ENCODE measurements at regions not wholly inside any gene's neighbourhood (a gene's known extent, or its start where the extent isn't known, plus 50 kb on each side); places are given as distances from the start of the nearest gene placed in this dataset.
"Not testable (repeated sequence)": the region's sequence is repeated elsewhere in the genome, so short reads cannot be mapped to it uniquely, and the experiment has no call there.

DNA sequence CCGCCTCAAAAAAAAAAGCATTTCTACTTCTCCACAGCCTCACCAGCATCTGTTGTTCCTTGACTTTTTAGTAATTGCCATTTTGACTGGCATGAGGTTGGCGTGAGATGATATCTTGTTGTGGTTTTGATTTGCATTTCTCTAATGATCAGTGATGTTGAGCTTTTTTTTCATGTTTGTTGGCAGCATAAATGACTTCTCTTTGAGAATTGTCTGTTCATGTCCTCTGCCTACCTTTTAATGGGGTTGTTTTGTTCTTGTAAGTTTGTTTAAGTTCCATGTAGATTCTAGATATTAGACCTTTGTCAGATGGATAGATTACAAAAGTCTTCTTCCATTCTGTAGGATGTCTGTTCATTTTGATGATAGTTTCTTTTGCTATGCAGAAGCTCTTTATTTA lies 182.9 kb downstream of the FOXG1 start:
- no peak for DNase-seq

DNA sequence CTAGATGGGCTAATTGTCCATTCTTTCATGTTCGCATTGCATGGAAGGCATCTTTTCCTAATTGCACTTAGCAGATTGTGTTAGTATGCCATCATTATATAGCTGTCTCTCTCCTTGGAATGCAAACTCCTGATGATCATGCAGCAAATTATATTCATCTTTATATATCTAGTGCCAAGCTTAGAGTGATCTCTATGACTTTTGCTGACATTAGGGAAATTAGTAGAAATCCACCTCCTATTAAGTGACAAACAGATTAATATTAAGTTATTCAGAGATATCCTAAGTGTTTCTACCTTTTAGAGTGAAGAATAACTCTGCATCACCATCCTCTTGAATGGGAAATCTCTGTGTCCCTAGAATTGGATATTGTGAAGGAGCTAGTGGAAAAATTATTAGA lies 185.6 kb downstream of the FOXG1 start:
- no peak for DNase-seq

DNA sequence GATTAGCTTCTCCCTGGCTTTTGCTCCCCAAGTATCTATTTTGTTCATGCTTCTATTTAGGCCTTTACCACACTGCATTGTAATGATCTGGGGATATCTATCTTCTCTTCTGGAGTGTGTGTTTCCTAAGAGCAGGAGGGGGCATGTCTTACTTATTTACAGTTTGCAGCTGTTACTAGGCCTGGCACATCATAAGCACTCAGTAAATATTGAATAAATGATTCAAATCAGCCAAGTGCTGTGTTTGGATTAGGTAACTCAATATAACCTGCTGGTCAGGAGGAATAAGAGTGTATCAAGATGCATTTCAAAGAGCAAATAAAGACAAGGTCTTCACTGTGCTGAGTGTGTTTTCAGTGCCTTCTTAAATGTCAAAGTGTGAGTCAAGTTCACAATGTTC lies 186.1 kb downstream of the FOXG1 start:
- no peak for DNase-seq

DNA sequence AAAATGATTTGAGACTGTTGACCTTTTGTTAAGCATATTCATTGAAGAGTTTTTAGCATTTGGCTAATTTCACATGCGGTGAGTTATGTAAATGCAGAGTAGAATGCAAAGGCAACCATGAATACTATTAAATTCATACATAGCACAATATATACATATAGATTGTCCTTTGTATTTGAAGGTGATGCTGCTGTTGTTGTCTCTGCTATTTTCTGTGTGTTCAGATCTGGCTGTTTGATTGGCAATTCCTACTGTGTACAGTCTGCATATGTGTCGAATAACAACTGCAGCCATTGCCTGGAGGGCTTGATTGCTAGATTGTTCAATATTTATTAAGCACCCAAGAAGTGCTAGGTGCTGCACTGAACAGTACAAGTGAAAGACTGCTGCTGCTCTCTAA lies 187.4 kb downstream of the FOXG1 start:
- no peak for DNase-seq

DNA sequence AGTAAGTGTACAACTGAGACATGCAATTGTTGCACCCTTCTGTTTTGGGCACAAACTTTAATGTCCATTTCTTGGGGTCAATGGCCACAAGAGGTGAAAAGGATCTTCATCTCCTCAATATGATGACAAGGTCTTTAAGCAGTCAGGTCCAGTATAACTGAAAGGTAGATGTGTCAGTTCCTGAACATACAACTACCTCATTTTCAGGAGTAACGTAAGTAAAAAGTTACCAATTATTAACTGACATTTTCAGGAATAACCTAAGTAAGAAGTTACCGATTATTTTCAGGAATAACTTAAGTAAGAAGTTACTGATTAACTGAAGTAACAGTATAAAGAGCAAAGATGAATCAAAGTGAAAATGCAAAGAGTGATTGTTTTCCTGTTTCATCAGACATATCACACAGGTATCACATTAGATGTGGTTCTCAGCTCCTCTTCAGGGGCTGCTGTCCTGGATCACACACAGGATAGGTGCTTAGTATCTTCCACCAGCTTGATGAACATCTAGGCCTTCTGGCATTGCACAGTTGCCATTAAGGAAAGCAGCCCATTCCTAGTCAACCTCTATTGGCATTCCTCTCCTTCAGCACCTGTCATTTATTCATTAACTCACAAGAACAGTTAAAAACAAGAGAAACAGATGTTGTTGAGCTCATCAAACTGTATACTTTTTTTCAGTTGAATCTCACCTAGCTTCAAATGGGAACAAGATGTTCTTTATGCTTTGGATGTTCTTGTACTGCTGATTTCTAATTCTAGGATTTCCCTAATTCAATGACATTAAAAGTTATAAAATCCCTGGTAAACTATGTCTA lies 200.0 kb downstream of the FOXG1 start:
- no peak for DNase-seq

DNA sequence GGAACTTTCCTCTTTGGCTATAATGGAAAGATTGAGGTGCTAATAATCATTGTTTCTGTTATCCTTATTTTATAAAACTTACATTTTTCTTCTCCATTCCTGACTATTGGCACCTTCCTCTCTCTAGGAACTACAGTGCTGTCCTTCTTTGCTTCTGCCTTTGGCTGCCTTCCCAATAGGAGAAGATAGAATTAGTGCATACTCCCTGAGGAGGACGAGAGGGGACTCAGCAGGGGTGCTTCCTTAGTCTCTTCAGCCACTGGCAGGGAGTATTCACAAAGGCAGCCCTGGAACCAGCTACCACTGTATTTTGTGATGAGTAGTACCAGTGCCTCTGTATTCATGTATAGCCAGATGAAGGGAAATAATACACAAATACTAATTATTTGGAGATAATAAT lies 208.5 kb downstream of the FOXG1 start:
- no peak for DNase-seq

DNA sequence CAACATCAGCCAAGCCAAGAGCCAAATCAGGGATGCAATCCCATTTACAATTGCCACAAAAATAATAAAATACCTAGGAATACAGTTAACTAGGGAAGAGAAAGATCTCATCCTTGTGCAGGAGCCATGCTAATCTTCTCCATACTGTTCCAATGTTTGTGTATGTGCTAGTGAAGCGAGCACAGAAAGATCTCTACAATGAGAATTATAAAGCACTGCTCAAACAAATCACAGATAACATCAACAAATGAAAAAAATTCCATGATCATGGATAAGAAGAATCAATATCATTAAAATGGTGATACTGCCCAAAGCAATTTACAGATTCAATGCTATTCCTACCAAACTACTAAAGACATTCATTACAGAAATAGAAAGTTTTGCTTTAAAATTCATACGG lies 215.6 kb downstream of the FOXG1 start:
- DNase-seq: no peak

DNA sequence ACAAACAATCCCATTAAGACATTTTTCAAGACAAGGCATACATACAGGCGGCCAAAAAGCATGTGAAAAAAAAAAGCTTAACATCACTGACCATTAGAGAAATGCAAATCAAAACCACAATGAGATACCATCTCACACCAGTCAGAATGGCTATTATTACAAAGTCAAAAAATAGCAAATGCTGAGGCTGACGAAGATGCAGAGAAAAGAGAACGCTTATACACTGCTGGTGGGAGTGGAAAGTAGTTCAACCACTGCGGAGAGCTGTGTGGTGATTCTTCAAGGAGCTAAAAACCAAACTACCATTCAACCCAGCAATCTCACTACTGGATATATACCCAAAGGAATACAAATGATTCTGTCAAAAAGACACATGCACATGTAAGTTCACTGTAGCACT lies 216.7 kb downstream of the FOXG1 start:
- DNase-seq: no peak

DNA sequence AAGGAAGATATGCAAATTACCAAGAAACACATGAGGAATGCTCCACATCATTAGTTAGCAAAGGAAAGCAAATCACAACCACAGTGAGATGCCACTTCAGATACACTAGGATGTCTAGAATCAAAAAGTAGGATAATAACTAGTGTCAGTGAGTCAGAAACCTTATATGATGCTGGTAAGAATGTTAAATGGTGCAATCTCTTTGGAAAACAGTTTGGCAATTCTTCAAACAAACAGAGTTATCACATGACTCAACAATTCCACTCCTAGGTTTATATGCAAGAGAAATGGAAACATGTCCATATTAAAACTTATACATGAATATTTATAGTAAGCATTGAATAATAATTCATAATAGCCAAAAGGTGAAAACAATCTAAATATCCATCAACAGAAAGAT lies 220.9 kb downstream of the FOXG1 start:
- no peak for DNase-seq

DNA sequence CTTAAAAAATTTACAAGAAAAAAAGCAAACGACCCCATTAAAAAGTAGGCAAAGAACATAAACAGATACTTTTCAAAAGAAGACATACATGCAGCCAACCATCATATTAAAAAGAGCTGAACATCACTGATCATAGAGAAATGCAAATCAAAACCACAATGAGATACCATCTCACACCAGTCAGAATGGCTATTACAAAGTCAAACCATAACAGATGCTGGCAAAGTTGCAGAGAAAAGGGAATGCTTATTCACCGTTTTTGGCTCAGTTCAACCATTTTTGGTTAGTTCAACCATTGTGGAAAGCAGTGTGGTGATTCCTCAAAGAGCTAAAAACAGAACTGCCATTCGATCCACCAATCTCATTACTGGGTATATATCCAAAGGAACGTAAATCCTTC lies 230.6 kb downstream of the FOXG1 start:
- DNase-seq: not testable (repeated sequence)

DNA sequence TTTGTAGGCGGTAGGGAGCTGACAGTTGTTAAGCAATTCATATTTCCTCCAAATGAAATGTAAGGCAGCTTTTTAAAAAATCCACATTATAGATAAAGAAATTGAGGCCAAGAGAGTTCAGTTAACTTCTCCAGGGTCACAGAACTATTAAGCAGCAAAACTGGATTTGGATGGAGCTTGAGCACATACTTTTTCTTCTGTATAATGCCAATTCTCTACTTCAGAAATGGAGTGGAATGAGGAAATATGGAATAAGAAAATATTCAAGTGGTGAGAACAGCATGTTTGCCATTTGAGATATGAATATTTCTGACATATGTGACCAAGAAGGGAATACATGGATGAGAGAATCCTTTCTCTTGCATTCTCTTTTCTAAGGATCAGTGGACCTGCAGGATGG lies 233.1 kb downstream of the FOXG1 start:
- DNase-seq: no peak

DNA sequence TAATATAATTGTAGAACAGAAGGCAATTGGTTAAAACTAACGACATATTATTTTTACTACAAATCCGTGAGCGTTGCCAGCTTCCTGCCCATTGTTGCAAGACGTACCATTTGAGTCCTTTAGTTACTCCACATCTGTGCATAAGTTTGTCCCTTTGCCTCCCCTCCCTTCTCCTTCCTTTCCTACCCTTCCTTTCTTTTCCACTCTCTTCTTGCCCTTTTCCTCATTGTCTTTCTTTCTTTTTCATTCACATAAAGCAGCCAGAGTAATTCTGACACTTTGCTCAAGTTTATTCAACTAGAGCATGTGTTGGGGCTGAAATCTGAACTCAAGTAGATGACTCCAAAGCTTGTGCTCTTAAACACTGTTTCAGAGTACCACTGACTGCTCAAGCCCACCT lies 239.1 kb downstream of the FOXG1 start:
- DNase-seq: no peak

DNA sequence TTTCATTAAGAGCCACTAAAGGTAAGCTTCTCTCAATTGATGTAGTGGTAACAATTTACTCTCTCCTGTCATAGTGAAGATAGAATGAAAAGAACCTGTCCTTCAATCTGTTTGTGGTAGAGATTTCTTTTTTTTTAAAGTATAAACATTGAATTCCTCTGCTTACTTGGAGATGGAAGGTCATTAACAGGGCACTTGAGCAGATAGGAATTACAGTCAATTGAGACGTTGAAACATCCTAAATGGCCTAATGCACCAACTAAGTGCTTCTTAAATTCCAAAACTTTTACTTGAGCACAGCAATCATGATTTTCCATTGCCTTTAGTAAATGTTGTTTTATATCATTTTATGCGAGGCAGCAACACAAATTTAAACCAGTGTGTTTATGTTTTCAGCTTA lies 241.4 kb downstream of the FOXG1 start:
- no peak for DNase-seq

DNA sequence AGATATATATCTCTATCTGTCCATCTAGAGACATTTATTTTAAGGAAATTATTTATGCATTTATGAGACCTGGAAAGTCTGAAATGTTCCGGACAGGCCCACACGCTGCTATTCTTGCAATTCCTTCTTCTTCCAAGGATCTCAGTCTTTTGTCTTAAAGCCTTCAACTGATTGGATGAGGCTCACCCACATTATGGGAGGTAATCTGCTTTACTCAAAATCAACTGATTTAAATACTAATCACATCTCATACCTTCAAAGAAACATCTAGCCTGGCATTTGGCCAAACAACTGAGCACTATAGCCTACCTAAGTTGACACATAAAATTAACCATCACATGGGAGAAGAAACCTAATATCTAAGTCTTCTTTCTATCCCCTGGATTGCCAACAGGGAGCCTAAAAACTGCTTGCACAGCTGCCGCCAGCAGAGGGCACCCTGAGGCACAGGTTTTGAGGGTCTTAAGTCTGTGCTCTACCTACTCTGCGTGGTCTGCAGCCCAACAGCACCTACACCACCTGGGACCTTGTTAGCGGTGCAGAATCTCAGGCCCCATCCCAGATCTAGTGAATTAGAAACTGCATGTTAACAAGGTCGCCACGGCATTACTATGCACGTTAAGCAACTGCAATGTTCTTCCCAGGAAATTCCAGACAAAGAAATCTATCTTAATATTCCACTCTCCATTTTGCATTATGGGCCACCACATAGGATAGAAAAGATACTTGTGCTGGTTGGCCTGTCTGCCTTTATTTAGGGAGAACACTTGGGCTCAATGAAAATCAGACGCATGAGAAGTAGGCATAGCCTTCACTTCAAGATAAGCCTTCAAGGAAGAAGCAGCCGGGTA lies 249.7 kb downstream of the FOXG1 start:
- DNase-seq: peak; percentile 6

DNA sequence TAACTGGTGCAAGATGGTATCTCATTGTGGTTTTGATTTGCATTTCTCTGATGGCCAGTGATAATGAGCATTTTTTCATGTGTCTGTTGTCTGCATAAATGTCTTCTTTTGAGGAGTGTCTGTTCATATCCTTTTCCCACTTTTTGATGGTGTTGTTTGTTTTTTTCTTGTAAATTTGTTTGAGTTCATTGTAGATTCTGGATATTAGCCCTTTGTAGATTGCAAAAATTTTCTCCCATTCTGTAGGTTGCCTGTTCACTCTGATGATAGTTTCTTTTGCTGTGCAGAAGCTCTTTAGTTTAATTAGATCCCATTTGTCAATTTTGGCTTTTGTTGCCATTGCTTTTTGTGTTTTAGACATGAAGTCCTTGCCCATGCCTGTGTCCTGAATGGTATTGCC lies 256.9 kb downstream of the FOXG1 start:
- DNase-seq: not testable (repeated sequence)

DNA sequence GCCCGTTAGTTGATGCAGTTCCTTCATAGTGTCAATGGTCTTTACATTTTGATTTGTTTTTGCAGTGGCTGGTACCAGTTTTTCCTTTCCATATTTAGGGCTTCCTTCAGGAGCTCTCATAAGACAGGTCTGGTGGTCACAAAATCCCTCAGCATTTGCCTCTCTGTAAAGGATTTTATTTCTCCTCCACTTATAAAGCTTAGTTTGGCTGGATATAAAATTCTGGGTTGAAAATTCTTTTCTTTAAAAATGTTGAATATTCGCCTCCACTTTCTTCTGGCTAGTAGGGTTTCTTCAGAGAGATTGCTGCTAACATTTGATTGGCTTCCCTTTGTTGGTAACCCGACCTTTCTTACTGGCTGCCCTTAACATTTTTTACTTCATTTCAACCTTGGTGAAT lies 260.9 kb downstream of the FOXG1 start:
- DNase-seq: not testable (repeated sequence)

DNA sequence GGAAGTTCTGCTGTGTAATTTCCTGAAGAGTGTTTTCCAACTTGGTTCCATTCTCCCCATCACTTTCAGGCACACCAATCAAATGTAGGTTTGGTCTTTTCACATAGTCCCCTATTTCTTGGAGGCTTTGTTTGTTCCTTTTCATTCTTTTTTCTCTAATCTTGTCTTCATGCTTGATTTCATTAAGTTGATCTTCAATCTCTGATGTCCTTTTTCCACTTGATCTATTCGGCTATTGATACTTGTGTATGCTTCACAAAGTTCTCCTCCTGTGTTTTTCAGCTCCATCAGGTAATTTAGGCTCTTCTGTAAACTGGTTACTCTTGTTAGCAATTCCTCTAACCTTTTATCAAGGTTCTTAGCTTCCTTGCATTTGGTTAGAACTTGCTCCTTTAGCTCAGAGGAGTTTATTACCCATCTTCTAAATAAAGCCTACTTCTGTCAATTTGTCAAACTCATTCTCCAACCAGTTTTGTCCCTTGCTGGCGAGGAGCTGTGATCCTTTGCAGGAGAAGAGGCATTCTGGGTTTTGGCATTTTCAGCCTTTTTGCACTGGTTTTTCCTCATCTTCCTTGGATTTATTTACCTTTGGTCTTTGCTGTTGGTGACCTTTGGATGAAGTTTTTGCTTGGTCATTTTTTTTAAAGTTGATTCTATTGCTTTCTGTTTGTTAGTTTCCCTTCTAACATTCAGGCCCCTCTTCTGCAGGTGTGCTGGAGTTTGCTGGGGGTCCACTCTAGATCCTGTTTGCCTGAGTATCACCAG lies 261.5 kb downstream of the FOXG1 start:
- not testable (repeated sequence) for DNase-seq

DNA sequence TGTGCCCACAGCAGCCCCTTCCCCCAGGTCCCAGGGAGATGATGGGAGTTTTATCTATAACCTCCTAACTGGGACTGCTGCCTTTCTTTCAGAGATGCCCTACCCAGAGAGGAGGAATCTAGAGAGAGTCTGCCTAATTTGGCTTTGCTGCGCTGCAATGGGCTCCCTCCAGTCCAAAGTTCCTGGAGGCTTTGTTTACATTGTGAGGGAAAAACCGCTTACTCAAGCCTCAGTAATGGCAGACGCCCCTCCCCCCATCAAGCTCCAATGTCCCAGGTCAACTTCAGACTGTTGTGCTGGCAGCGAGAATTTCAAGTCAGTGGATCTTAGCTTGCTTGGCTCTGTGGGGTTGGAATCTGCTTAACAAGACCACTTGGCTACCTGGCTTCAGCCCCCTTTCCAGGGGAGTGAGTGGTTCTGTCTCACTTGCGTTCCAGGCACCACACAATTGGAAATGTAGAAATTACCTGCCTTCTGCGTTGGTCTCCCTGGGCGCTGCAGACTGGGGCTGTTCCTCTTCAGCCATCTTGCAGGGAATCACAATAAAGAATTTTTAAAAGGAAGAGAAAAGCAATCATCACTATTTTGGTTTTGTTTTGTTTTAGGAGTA lies 262.5 kb downstream of the FOXG1 start:
- DNase-seq: no peak

DNA sequence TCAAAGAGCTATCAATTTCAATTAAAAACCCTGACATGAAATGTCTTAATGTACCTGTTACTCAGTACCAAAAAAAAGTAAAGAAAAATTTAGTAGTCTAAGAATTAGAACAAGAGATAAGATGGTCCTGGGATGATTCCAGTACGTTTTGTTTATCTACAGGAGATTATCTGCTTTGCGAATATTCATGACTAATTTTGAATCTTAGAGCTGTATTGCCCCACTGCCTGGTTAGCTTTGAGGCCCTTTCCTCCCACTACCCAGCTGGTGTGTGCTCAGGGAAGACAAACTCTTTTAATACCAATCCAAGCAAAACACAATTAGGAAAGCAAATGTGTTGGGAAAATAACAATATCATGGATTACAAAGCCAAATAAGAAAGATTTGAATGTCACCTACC lies 263.5 kb downstream of the FOXG1 start:
- DNase-seq: no peak

DNA sequence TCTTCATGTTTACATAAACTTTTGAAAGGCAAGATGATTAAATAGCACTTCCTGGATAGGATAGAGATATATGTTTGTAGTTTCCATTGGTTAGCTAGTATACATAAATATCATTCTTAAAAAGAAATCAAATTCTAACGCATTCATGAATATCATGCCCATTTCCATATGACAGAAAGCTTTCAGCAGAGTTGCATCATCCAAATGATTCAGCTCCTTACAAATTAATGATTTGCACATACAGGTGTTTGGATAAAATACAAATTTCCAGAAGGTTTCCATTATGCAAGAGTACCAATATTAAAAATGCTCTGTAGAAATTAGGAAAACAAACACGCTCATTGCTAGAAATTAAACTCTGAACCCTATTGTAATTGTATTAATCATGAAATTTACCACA lies 264.4 kb downstream of the FOXG1 start:
- DNase-seq: no peak

DNA sequence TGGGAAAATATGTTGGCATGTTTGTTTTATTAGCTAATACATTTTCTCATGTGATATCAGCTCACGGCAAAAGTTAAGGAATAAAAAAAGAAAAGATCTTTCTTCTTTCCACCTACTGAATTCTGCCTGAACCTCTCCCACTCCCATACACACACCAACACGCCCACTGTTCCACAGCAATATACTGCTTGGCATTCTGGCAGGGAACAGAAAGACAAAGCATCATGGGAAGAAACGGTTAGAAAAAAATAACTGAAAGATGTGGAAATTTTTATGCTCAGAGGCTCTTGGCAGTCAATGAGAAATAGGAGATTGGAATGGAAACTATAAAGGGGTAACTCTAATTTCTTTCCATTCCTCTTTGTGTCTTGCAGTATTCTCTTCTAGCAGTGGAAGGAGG lies 268.5 kb downstream of the FOXG1 start:
- DNase-seq: no peak

DNA sequence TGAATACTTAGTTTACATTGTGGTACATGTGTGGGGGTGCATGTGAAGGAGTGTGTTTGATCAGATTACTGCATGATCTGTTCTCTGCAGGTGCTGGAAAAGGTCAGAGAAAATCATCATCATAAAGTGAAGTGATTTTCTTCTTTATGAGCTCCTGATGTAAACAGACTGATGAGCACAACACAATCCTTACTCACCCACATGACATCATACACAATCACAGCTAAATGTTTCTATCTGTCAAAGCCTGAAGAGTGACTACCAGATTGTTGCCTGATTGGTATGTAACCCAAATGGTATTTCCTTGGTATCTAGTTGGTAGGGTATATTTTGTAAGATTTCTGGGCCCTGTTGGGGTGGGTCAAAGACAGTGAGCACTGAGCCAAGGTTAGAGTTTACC lies 270.8 kb downstream of the FOXG1 start:
- DNase-seq: no peak

DNA sequence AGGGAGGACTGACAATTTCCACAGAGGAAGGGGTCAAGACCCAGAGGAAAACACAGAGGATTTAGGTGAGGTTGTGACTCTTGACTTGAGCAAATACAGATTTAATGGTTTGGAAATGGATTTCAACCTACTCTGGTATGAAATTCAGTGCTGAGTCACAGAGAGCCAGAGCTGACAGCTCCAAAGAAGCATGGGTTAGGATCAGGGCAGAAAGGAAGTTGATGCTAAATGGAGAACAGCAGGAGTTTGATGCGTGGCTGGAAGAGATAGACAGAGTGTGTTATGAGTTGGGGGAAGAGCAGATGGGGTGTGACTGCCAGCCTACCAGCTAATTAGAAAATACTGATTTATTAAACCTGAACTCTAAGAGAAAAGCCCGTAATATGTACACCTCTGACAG lies 272.6 kb downstream of the FOXG1 start:
- no peak for DNase-seq
